ENCODE measurements at regions not wholly inside any gene's neighbourhood (a gene's known extent, or its start where the extent isn't known, plus 50 kb on each side); places are given as distances from the start of the nearest gene placed in this dataset.

- no peak for DNase-seq (ENCODE audit: low read depth)
These were observed 206.7 kb upstream of the CAMK1G start for GRCh38 chr1:209376774-209377173.

GRCh38 chr1:209377995-209378394 lies 205.5 kb upstream of the CAMK1G start:
- no peak for DNase-seq (ENCODE audit: low read depth)

GRCh38 chr1:209379280-209379679 lies 204.2 kb upstream of the CAMK1G start:
- no peak for DNase-seq (ENCODE audit: low read depth)

GRCh38 chr1:209380420-209380819 lies 203.1 kb upstream of the CAMK1G start:
- no peak for DNase-seq (ENCODE audit: low read depth)

GRCh38 chr1:209382231-209383100 lies 201.0 kb upstream of the CAMK1G start:
- DNase-seq (ENCODE audit: low read depth), result no peak

- no peak for DNase-seq (ENCODE audit: low read depth)
These were observed 200.1 kb upstream of the CAMK1G start for GRCh38 chr1:209383422-209383821.

GRCh38 chr1:209383907-209384709 lies 199.4 kb upstream of the CAMK1G start:
- DNase-seq (ENCODE audit: low read depth), result no peak

- DNase-seq (ENCODE audit: low read depth), result no peak
These were observed 198.6 kb upstream of the CAMK1G start for GRCh38 chr1:209384710-209385550.

- no peak for DNase-seq (ENCODE audit: low read depth)
These were observed 197.4 kb upstream of the CAMK1G start for GRCh38 chr1:209386156-209386555.

GRCh38 chr1:209387271-209387968 lies 196.1 kb upstream of the CAMK1G start:
- DNase-seq (ENCODE audit: low read depth), result no peak

- DNase-seq (ENCODE audit: low read depth), result no peak
These were observed 195.6 kb upstream of the CAMK1G start for GRCh38 chr1:209387969-209388329.

GRCh38 chr1:209388358-209388757 lies 195.2 kb upstream of the CAMK1G start:
- DNase-seq (ENCODE audit: low read depth), result no peak

- DNase-seq (ENCODE audit: low read depth), result no peak
These were observed 194.3 kb upstream of the CAMK1G start for GRCh38 chr1:209389258-209389657.

- no peak for DNase-seq (ENCODE audit: low read depth)
These were observed 193.5 kb upstream of the CAMK1G start for GRCh38 chr1:209389975-209390374.

GRCh38 chr1:209390764-209391163 lies 192.8 kb upstream of the CAMK1G start:
- DNase-seq (ENCODE audit: low read depth), result no peak

- DNase-seq (ENCODE audit: low read depth), result no peak
These were observed 191.7 kb upstream of the CAMK1G start for GRCh38 chr1:209391792-209392191.

GRCh38 chr1:209395169-209395568 lies 188.3 kb upstream of the CAMK1G start:
- DNase-seq (ENCODE audit: low read depth), result no peak

GRCh38 chr1:209397371-209397770 lies 186.1 kb upstream of the CAMK1G start:
- DNase-seq (ENCODE audit: low read depth), result no peak

GRCh38 chr1:209397910-209398309 lies 185.6 kb upstream of the CAMK1G start:
- DNase-seq (ENCODE audit: low read depth), result no peak

GRCh38 chr1:209398313-209398991 lies 185.1 kb upstream of the CAMK1G start:
- no peak for DNase-seq (ENCODE audit: low read depth)

GRCh38 chr1:209399800-209400199 lies 183.7 kb upstream of the CAMK1G start:
- DNase-seq (ENCODE audit: low read depth), result no peak
